ENCODE measurements at regions not wholly inside any gene's neighbourhood (a gene's known extent, or its start where the extent isn't known, plus 50 kb on each side); places are given as distances from the start of the nearest gene placed in this dataset.

GRCh38 chr16:79842197-79842596 is 241.7 kb upstream of the MAF start:
- no peak for TF ChIP-seq CTCF (IDR thresholded peaks at IDR 0.05)
- no peak for TF ChIP-seq EP300 (IDR thresholded peaks at IDR 0.05)
- TF ChIP-seq POLR2A (IDR thresholded peaks at IDR 0.05), result no peak
- TF ChIP-seq POLR2AphosphoS5 (IDR thresholded peaks at IDR 0.05), result no peak
